ENCODE measurements at regions not wholly inside any gene's neighbourhood (a gene's known extent, or its start where the extent isn't known, plus 50 kb on each side); places are given as distances from the start of the nearest gene placed in this dataset.
"Not testable (repeated sequence)": the region's sequence is repeated elsewhere in the genome, so short reads cannot be mapped to it uniquely, and the experiment has no call there.

GRCh38 chr13:89214185-89214584 is 1543.0 kb downstream of the SLITRK5 start:
- Mint-ChIP-seq H3K4me3 (no peak overlapping the region), H3K4me1 (no peaks in the 10 kb centered on the region), H3K36me3 (ENCODE audit: low read depth) (no peaks in the 10 kb centered on the region), H3K27me3 (no peaks in the 10 kb centered on the region), H3K27ac (no peak overlapping the region)
- no peaks in the 10 kb centered on the region for H3K9me3 ChIP-seq (ENCODE audit: control insufficient read depth, low read length, poor library complexity, severe bottlenecking)
- DNase-seq = no peak
- ATAC-seq = no peak

DNA sequence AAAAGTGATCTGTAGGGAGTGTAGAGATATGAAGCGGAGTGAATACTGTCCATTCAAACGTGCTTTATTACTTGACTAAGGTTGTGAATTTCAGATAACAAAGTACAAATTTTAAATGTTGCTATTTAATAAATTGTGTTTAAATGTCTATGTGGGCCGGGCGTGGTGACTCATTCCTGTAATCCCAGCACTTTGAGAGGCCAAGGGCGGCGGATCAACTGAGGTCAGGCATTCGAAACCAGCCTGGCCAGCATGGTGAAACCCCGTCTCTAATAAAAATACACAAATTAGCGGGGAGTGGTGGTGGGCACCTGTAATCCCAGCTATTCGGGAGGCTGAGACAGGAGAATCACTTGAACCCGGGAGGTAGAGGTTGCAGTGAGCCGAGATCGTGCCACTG is 1544.1 kb downstream of the SLITRK5 start:
- H3K36me3 Mint-ChIP-seq (ENCODE audit: low read depth); H3K27ac Mint-ChIP-seq; H3K4me1 Mint-ChIP-seq; H3K4me3 Mint-ChIP-seq; ATAC-seq; H3K27me3 Mint-ChIP-seq; H3K9me3 ChIP-seq (ENCODE audit: control insufficient read depth, low read length, poor library complexity, severe bottlenecking); DNase-seq: not testable (repeated sequence)

DNA sequence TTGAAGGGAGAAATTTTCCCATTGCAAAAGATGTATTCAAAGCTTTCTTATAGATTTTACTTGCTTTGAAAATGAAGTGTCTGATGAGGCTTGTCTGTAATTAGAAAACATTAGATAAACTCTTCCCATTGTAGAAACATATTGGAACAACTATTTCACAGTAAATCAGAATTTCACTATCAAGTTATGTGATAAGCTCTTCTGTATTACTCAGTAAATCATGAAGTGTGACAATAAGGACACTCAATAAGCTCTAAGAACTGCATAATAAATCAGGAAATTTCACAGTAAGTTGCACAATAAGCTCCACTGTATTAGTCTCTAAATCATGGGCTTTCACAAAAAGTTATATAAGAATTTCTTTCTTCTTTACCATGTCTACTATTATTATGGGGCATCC is 1546.6 kb downstream of the SLITRK5 start:
- DNase-seq (no peak), ATAC-seq (no peak)
- Mint-ChIP-seq H3K27me3 (no peaks in the 10 kb centered on the region), H3K4me1 (no peaks in the 10 kb centered on the region), H3K36me3 (ENCODE audit: low read depth) (no peaks in the 10 kb centered on the region), H3K4me3 (no peak overlapping the region), H3K27ac (no peak overlapping the region)
- no peaks in the 10 kb centered on the region for H3K9me3 ChIP-seq (ENCODE audit: control insufficient read depth, low read length, poor library complexity, severe bottlenecking)

- H3K27ac Mint-ChIP-seq = no peak overlapping the region
- no peaks in the 10 kb centered on the region for H3K27me3 Mint-ChIP-seq
- no peaks in the 10 kb centered on the region for H3K4me1 Mint-ChIP-seq
- no peak for DNase-seq
- no peak overlapping the region for H3K4me3 Mint-ChIP-seq
- no peak for ATAC-seq
- H3K9me3 ChIP-seq (ENCODE audit: control insufficient read depth, low read length, poor library complexity, severe bottlenecking) = no peaks in the 10 kb centered on the region
- H3K36me3 Mint-ChIP-seq (ENCODE audit: low read depth) = no peaks in the 10 kb centered on the region
Measured at GRCh38 chr13:89221557-89222158, 1550.5 kb downstream of the SLITRK5 start.

DNA sequence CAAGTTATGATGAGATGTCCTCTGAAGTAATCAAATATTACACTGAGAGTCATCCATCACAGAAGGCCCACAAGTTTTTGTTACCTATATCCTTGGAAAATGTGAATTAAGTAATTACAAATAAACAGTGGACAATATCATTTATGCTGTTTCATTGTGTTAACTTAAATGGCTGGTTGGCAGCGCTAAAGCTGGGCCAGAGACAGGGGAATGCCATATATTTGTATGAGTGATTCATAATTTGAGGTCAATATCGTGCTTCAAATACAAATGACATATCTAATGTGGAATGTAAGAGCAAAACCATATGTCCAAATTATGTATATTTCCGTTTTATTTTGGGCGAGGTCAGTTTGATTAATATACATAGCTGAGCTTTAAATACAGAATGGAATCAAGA is 1556.2 kb downstream of the SLITRK5 start:
- ATAC-seq = no peak
- Mint-ChIP-seq H3K27ac (no peak overlapping the region), H3K36me3 (ENCODE audit: low read depth) (no peaks in the 10 kb centered on the region), H3K4me3 (no peak overlapping the region), H3K27me3 (no peaks in the 10 kb centered on the region), H3K4me1 (no peaks in the 10 kb centered on the region)
- no peak for DNase-seq
- no peaks in the 10 kb centered on the region for H3K9me3 ChIP-seq (ENCODE audit: control insufficient read depth, low read length, poor library complexity, severe bottlenecking)

- Mint-ChIP-seq H3K27me3 (no peaks in the 10 kb centered on the region), H3K4me1 (no peaks in the 10 kb centered on the region), H3K4me3 (no peak overlapping the region), H3K27ac (no peak overlapping the region), H3K36me3 (ENCODE audit: low read depth) (no peaks in the 10 kb centered on the region)
- ATAC-seq = no peak
- H3K9me3 ChIP-seq (ENCODE audit: control insufficient read depth, low read length, poor library complexity, severe bottlenecking) = no peaks in the 10 kb centered on the region
- DNase-seq = no peak
Measured at GRCh38 chr13:89238496-89238895, 1567.3 kb downstream of the SLITRK5 start.

GRCh38 chr13:89239361-89240127 is 1568.4 kb downstream of the SLITRK5 start:
- DNase-seq (no peak), ATAC-seq (no peak)
- no peak overlapping the region for H3K4me3 Mint-ChIP-seq
- H3K27ac Mint-ChIP-seq = no peak overlapping the region
- H3K9me3 ChIP-seq (ENCODE audit: control insufficient read depth, low read length, poor library complexity, severe bottlenecking) = no peaks in the 10 kb centered on the region
- H3K27me3 Mint-ChIP-seq = no peaks in the 10 kb centered on the region
- no peaks in the 10 kb centered on the region for H3K36me3 Mint-ChIP-seq (ENCODE audit: low read depth)
- no peaks in the 10 kb centered on the region for H3K4me1 Mint-ChIP-seq

- no peak overlapping the region for H3K4me3 Mint-ChIP-seq
- ATAC-seq (no peak), DNase-seq (no peak)
- no peak overlapping the region for H3K27ac Mint-ChIP-seq
- H3K27me3 Mint-ChIP-seq = no peaks in the 10 kb centered on the region
- no peaks in the 10 kb centered on the region for H3K9me3 ChIP-seq (ENCODE audit: control insufficient read depth, low read length, poor library complexity, severe bottlenecking)
- no peaks in the 10 kb centered on the region for H3K4me1 Mint-ChIP-seq
- H3K36me3 Mint-ChIP-seq (ENCODE audit: low read depth) = no peaks in the 10 kb centered on the region
Measured at GRCh38 chr13:89255844-89256406, 1584.8 kb downstream of the SLITRK5 start.

GRCh38 chr13:89267734-89268133 is 1596.6 kb downstream of the SLITRK5 start:
- no peaks in the 10 kb centered on the region for H3K36me3 Mint-ChIP-seq (ENCODE audit: low read depth)
- DNase-seq = no peak
- no peak overlapping the region for H3K27ac Mint-ChIP-seq
- ATAC-seq = no peak
- no peak overlapping the region for H3K4me3 Mint-ChIP-seq
- no peaks in the 10 kb centered on the region for H3K27me3 Mint-ChIP-seq
- no peaks in the 10 kb centered on the region for H3K4me1 Mint-ChIP-seq
- H3K9me3 ChIP-seq (ENCODE audit: control insufficient read depth, low read length, poor library complexity, severe bottlenecking) = peaks cover 2% of the 10 kb centered on the region

- H3K4me3 Mint-ChIP-seq = no peak overlapping the region
- no peaks in the 10 kb centered on the region for H3K4me1 Mint-ChIP-seq
- H3K27me3 Mint-ChIP-seq = no peaks in the 10 kb centered on the region
- H3K9me3 ChIP-seq (ENCODE audit: control insufficient read depth, low read length, poor library complexity, severe bottlenecking) = peaks cover 2% of the 10 kb centered on the region
- no peaks in the 10 kb centered on the region for H3K36me3 Mint-ChIP-seq (ENCODE audit: low read depth)
- ATAC-seq (no peak), DNase-seq (no peak)
- no peak overlapping the region for H3K27ac Mint-ChIP-seq
Measured at GRCh38 chr13:89269737-89270136, 1598.6 kb downstream of the SLITRK5 start.

DNA sequence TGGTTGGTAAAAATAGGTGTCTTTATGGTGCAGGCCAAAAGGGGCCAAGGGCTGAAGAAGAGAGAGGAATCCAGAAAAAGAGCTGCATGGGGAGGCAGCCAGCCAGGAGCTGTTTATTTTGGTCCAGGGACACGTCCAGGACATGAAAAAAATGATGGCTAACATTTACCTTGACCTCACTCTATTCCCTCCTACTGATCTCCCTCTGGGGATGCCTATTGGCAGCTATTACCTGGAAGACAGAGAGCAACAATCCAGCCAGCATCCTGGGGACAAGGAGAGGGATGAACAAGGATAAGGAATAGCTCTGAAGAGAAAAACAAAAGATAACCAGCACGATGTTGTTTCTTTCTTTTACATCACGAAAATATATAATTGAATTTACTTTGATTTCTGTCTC is 1599.6 kb downstream of the SLITRK5 start:
- Mint-ChIP-seq H3K4me3 (no peak overlapping the region), H3K27me3 (no peaks in the 10 kb centered on the region), H3K4me1 (no peaks in the 10 kb centered on the region), H3K36me3 (ENCODE audit: low read depth) (no peaks in the 10 kb centered on the region), H3K27ac (no peak overlapping the region)
- ATAC-seq = no peak
- no peak for DNase-seq
- H3K9me3 ChIP-seq (ENCODE audit: control insufficient read depth, low read length, poor library complexity, severe bottlenecking) = peaks cover 2% of the 10 kb centered on the region

- Mint-ChIP-seq H3K4me3 (no peak overlapping the region), H3K27me3 (no peaks in the 10 kb centered on the region), H3K27ac (no peak overlapping the region), H3K36me3 (ENCODE audit: low read depth) (no peaks in the 10 kb centered on the region), H3K4me1 (no peaks in the 10 kb centered on the region)
- ATAC-seq = no peak
- H3K9me3 ChIP-seq (ENCODE audit: control insufficient read depth, low read length, poor library complexity, severe bottlenecking) = peaks cover 3% of the 10 kb centered on the region
- DNase-seq = no peak
Measured at GRCh38 chr13:89279374-89279773, 1608.2 kb downstream of the SLITRK5 start.

DNA sequence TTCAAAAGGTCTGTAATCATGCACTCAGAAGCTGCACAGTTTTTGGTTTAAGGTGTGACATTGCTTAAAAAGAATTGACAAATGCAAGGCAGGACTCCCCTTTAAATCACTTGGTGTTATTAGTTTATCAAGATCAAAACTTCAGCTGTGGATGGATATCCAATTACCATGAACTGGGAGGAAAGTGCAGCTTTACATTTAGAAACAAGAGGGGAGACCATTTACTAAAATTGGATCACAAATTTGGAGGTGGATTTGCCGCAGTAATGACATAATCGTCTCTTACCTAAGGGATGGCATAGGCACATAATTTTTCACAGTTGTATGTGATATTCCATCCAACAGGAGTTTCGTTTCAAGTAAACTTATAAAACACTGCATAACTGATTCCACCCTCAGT is 1610.2 kb downstream of the SLITRK5 start:
- no peak for DNase-seq
- H3K36me3 Mint-ChIP-seq (ENCODE audit: low read depth) = no peaks in the 10 kb centered on the region
- ATAC-seq = no peak
- no peaks in the 10 kb centered on the region for H3K27me3 Mint-ChIP-seq
- H3K4me3 Mint-ChIP-seq = no peak overlapping the region
- H3K9me3 ChIP-seq (ENCODE audit: control insufficient read depth, low read length, poor library complexity, severe bottlenecking) = peaks cover 3% of the 10 kb centered on the region
- no peaks in the 10 kb centered on the region for H3K4me1 Mint-ChIP-seq
- H3K27ac Mint-ChIP-seq = no peak overlapping the region

DNA sequence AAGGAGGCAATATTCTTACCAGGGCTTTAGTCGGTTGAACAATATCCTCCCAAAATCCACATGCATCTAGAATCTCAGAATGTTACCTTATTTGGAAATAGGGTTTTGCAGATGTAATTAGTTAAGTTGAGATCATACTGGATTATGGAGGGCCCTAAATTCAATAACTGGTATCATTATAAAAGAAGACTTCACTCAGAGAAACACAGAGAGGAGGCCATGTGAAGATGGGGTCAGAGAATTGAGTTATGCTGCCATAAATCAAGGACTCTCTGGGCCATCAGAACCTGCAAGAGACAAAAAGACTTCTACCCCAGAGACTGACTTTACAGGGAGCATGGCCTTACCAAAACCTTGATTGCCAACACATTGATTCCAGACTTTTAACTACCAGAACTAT is 1611.1 kb downstream of the SLITRK5 start:
- no peak overlapping the region for H3K27ac Mint-ChIP-seq
- no peak for ATAC-seq
- no peaks in the 10 kb centered on the region for H3K27me3 Mint-ChIP-seq
- H3K36me3 Mint-ChIP-seq (ENCODE audit: low read depth) = no peaks in the 10 kb centered on the region
- DNase-seq = no peak
- no peaks in the 10 kb centered on the region for H3K9me3 ChIP-seq (ENCODE audit: control insufficient read depth, low read length, poor library complexity, severe bottlenecking)
- H3K4me1 Mint-ChIP-seq = no peaks in the 10 kb centered on the region
- no peak overlapping the region for H3K4me3 Mint-ChIP-seq

Measured in T-helper 17 cell (primary cell).